HepG2 (cell line): ENCODE measurements at regions not wholly inside any gene's neighbourhood (a gene's known extent, or its start where the extent isn't known, plus 50 kb on each side); places are given as distances from the start of the nearest gene placed in this dataset.
A peak's percentile ranks its signal among the peaks of the same experiment; 100 is the strongest.

Experiments used
- ATF3 ChIP-seq: sonication (generic); formaldehyde crosslinking; IDR thresholded peaks from 2 replicates; pipeline ENCODE4 v1.4.0; 2020; ENCODE audit warnings: missing genetic modification reagents
- CENPBD1 ChIP-seq: sonication (generic); formaldehyde crosslinking; IDR thresholded peaks from 2 replicates; pipeline ENCODE4 v1.8.0; 2022; ENCODE audit warnings: missing genetic modification reagents, low read depth, mild to moderate bottlenecking, borderline replicate concordance
- CREBL2 ChIP-seq: sonication (generic); formaldehyde crosslinking; IDR thresholded peaks from 2 replicates; pipeline ENCODE4 v1.8.1; 2023; ENCODE audit warnings: missing genetic modification reagents, mild to moderate bottlenecking, borderline replicate concordance
- ETV6 ChIP-seq: sonication (generic); formaldehyde crosslinking; conservative IDR thresholded peaks from 2 replicates; pipeline ENCODE4 v1.4.0; 2020; ENCODE audit warnings: missing genetic modification reagents
- GATAD2A ChIP-seq: IDR thresholded peaks from 2 replicates; pipeline ENCODE4 v1.6.1; 2016
- HHEX ChIP-seq: IDR thresholded peaks from 2 replicates; pipeline ENCODE4 v1.6.1; 2016; ENCODE audit warnings: control low read depth
- IKZF5 ChIP-seq: IDR thresholded peaks from 2 replicates; pipeline ENCODE4 v1.6.1; 2018; ENCODE audit warnings: missing genetic modification reagents, mild to moderate bottlenecking, missing compliant biosample characterization
- IRF9 ChIP-seq: sonication (generic); formaldehyde crosslinking; IDR thresholded peaks from 2 replicates; pipeline ENCODE4 v1.8.0; 2022; ENCODE audit warnings: missing genetic modification reagents, mild to moderate bottlenecking, borderline replicate concordance
- MAFG ChIP-seq: sonication (generic); formaldehyde crosslinking; IDR thresholded peaks from 2 replicates; pipeline ENCODE4 v1.5.1; 2020; ENCODE audit warnings: mild to moderate bottlenecking, missing genetic modification reagents
- MEF2D ChIP-seq: sonication (generic); formaldehyde crosslinking; IDR thresholded peaks from 2 replicates; pipeline ENCODE4 v1.5.1; 2020; ENCODE audit warnings: mild to moderate bottlenecking, missing genetic modification reagents
- NR2F1 ChIP-seq, 2 experiments: fragments of 450-650 bp in 1 of 2; formaldehyde crosslinking in 1 of 2; IDR thresholded peaks; 2 replicates each; pipeline versions ENCODE4 v1.5.0 to v1.6.1; 2016 to 2020; ENCODE audit warnings: mild to moderate bottlenecking in 1 of 2, missing compliant biosample characterization in 1 of 2, missing genetic modification reagents in 1 of 2, moderate library complexity in 1 of 2
- POLR2AphosphoS2 ChIP-seq: IDR thresholded peaks from 2 replicates; pipeline ENCODE4 v1.6.1; 2011; ENCODE audit warnings: low read depth, low read length, improper control_type of control experiment
- RFXANK ChIP-seq: IDR thresholded peaks from 2 replicates; pipeline ENCODE4 v1.6.1; 2016
- SIX4 ChIP-seq: sonication (generic); formaldehyde crosslinking; IDR thresholded peaks from 2 replicates; pipeline ENCODE4 v1.4.0; 2020; ENCODE audit warnings: missing genetic modification reagents
- SOX5 ChIP-seq: IDR thresholded peaks from 2 replicates; pipeline ENCODE4 v1.6.1; 2016; ENCODE audit warnings: borderline replicate concordance
- STAG1 ChIP-seq: sonication (generic); formaldehyde crosslinking; IDR thresholded peaks from 2 replicates; pipeline ENCODE4 v1.4.0; 2020; ENCODE audit warnings: missing genetic modification reagents
- TFDP2 ChIP-seq: sonication (generic); formaldehyde crosslinking; IDR thresholded peaks from 2 replicates; pipeline ENCODE4 v1.4.0; 2020; ENCODE audit warnings: missing genetic modification reagents
- ZNF317 ChIP-seq: sonication (generic); formaldehyde crosslinking; IDR thresholded peaks from 2 replicates; pipeline ENCODE4 v1.5.0; 2020; ENCODE audit warnings: mild to moderate bottlenecking, missing genetic modification reagents
- ZNF343 ChIP-seq: sonication (generic); formaldehyde crosslinking; IDR thresholded peaks from 2 replicates; pipeline ENCODE4 v1.4.0; 2020; ENCODE audit warnings: mild to moderate bottlenecking, missing genetic modification reagents
- ZNF350 ChIP-seq: sonication (generic); formaldehyde crosslinking; IDR thresholded peaks from 2 replicates; pipeline ENCODE4 v1.4.0; 2020; ENCODE audit warnings: mild to moderate bottlenecking, low read depth, missing genetic modification reagents, borderline replicate concordance
- ZNF543 ChIP-seq: sonication (generic); formaldehyde crosslinking; IDR thresholded peaks from 2 replicates; pipeline ENCODE4 v1.4.0; 2020; ENCODE audit warnings: mild to moderate bottlenecking, missing genetic modification reagents
- ZNF563 ChIP-seq: sonication (generic); formaldehyde crosslinking; IDR thresholded peaks from 2 replicates; pipeline ENCODE4 v1.8.0; 2022; ENCODE audit warnings: mild to moderate bottlenecking, moderate library complexity, missing genetic modification reagents
- ZNF768 ChIP-seq: sonication (generic); formaldehyde crosslinking; IDR thresholded peaks from 2 replicates; pipeline ENCODE4 v1.4.0; 2020; ENCODE audit warnings: missing genetic modification reagents

- no peak for TF ChIP-seq IKZF5 (CRISPR knock-in tag)
- TF ChIP-seq HHEX = no peak
- TF ChIP-seq ETV6 (CRISPR knock-in tag) = no peak
- TF ChIP-seq SIX4 (CRISPR knock-in tag) = no peak
- TF ChIP-seq MEF2D = no peak
- no peak for TF ChIP-seq NR2F1 (CRISPR knock-in tag; IDR thresholded peaks at IDR 0.05)
- TF ChIP-seq IRF9 = no peak
- no peak for TF ChIP-seq ZNF563
- TF ChIP-seq ZNF768 = no peak
- TF ChIP-seq GATAD2A = peak; percentile 46
- TF ChIP-seq ZNF343 (CRISPR knock-in tag) = no peak
- TF ChIP-seq ZNF543 = 0 out of 2 replicates have a peak, but pooled peaks have one; percentile 30
- TF ChIP-seq TFDP2 (CRISPR knock-in tag) = peak; percentile 22; the same call in 1 of the 2 replicates
- TF ChIP-seq ZNF350 (CRISPR knock-in tag) = peak; percentile 47; the same call in 1 of the 2 replicates
- TF ChIP-seq RFXANK (CRISPR knock-in tag) = no peak
- no peak for TF ChIP-seq ZNF317 (CRISPR knock-in tag)
- no peak for TF ChIP-seq MAFG (CRISPR knock-in tag)
- TF ChIP-seq ATF3 (CRISPR knock-in tag) = no peak
- TF ChIP-seq CENPBD1 (CRISPR knock-in tag) = no peak
- no peak for TF ChIP-seq POLR2AphosphoS2
- TF ChIP-seq SOX5 (CRISPR knock-in tag) = no peak
- TF ChIP-seq STAG1 (CRISPR knock-in tag) = no peak
- TF ChIP-seq CREBL2 = no peak
Measured at GRCh38 chr21:43311301-43311817, 115.6 kb downstream of the SIK1 start (continued).
